H1 (cell line): ENCODE measurements at regions not wholly inside any gene's neighbourhood (a gene's known extent, or its start where the extent isn't known, plus 50 kb on each side); places are given as distances from the start of the nearest gene placed in this dataset.

Experiments used
- EGR1 ChIP-seq: IDR thresholded peaks from 2 replicates; pipeline ENCODE4 v1.6.1; 2011; ENCODE audit warnings: low read depth, low read length, borderline replicate concordance
- POLR2A ChIP-seq, 2 experiments: IDR thresholded peaks; 1 replicate in 1 of 2; 2 replicates in 1 of 2; pipeline ENCODE4 v1.6.1; 2011; ENCODE audit warnings: low read depth in 2 of 2, low read length in 2 of 2, mild to moderate bottlenecking in 2 of 2; ENCODE audit errors: control extremely low read depth in 1 of 2
- TAF1 ChIP-seq: IDR thresholded peaks from 2 replicates; pipeline ENCODE4 v1.6.1; 2011; ENCODE audit warnings: mild to moderate bottlenecking, low read depth, low read length
- TF ChIP-seq, protein P1 (sequence below), 3 experiments: IDR thresholded peaks; 1 replicate in 2 of 3; 2 replicates in 1 of 3; pipeline versions ENCODE4 v1.5.1 to v1.6.1; 2011; ENCODE audit warnings: low read length in 3 of 3, mild to moderate bottlenecking in 3 of 3, inconsistent platforms in 2 of 3, low read depth in 1 of 3, moderate library complexity in 1 of 3; ENCODE audit not compliant: insufficient read depth in 1 of 3; ENCODE audit errors: control extremely low read depth in 1 of 3

DNA sequence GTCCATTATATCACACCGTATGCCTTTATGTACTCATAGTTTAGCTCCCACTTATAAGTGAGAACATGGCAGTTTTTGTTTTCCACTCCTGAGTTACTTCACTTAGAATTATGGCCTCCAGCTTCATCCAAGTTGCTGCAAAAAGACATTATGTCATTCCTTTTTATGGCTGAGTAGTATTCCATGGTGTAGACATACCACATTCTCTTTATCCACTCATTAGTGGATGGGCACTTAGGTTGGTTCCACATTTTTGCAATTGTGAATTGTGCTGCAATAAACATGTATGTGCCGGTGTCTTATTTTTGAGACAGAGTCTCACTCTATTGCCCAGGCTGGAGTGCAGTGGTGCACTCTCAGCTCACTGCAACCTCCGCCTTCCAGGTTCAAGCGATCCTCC, 74.1 kb upstream of the IQSEC1 start:
- TF ChIP-seq TAF1 (no peak), EGR1 (no peak), POLR2A (IDR thresholded peaks at IDR 0.05; ENCODE audit: control extremely low read depth in 1 of 2, low read depth in 2 of 2, low read length in 2 of 2) (no peak)
- TF ChIP-seq, protein P1, sequence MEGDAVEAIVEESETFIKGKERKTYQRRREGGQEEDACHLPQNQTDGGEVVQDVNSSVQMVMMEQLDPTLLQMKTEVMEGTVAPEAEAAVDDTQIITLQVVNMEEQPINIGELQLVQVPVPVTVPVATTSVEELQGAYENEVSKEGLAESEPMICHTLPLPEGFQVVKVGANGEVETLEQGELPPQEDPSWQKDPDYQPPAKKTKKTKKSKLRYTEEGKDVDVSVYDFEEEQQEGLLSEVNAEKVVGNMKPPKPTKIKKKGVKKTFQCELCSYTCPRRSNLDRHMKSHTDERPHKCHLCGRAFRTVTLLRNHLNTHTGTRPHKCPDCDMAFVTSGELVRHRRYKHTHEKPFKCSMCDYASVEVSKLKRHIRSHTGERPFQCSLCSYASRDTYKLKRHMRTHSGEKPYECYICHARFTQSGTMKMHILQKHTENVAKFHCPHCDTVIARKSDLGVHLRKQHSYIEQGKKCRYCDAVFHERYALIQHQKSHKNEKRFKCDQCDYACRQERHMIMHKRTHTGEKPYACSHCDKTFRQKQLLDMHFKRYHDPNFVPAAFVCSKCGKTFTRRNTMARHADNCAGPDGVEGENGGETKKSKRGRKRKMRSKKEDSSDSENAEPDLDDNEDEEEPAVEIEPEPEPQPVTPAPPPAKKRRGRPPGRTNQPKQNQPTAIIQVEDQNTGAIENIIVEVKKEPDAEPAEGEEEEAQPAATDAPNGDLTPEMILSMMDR (IDR thresholded peaks at IDR 0.05; ENCODE audit: control extremely low read depth in 1 of 3, insufficient read depth in 1 of 3, low read depth in 1 of 3, low read length in 3 of 3): no peak
